SK-MEL-5 (cell line): ENCODE measurements at regions not wholly inside any gene's neighbourhood (a gene's known extent, or its start where the extent isn't known, plus 50 kb on each side); places are given as distances from the start of the nearest gene placed in this dataset.
A peak's percentile ranks its signal among the peaks of the same experiment; 100 is the strongest.
"Not testable (repeated sequence)": the region's sequence is repeated elsewhere in the genome, so short reads cannot be mapped to it uniquely, and the experiment has no call there.

Experiments used
- DNase-seq: peaks from one replicate; pipeline ENCODE4 v3.0.0-alpha.2; 2016; ENCODE audit warnings: low read depth, low spot score
- in situ Hi-C: cut with HindIII; loops from 2 replicates; pipeline ENCODE4 v1.10.0; 2016; ENCODE audit warnings: low sequenced_read_pairs, high pct_unique_total_duplicates, low pct_unique_long_range_greater_than_20kb

DNA sequence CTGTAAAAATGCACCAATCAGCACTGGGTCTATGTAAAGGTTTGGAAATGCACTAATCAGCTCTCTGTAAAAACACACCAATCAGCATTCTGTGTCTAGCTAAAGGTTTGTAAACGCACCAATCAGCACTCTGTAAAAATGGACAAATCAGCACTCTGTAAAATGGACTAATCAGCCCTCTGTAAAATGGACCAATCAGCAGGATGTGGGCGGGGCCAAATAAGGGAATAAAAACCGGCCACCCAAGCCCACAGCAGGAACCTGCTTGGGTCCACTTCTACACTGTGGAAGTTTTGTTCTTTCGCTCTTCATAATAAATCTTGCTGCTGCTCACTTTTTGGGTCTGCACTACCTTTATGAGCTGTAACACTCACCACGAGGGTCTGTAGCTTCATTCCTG, 101.0 kb downstream of the SMC2 start:
- DNase-seq, in situ Hi-C loops: not testable (repeated sequence)

GRCh38 chr9:104200456-104200994, 106.4 kb downstream of the SMC2 start:
- no peak for DNase-seq
- in situ Hi-C loops, result no loop called here

DNA sequence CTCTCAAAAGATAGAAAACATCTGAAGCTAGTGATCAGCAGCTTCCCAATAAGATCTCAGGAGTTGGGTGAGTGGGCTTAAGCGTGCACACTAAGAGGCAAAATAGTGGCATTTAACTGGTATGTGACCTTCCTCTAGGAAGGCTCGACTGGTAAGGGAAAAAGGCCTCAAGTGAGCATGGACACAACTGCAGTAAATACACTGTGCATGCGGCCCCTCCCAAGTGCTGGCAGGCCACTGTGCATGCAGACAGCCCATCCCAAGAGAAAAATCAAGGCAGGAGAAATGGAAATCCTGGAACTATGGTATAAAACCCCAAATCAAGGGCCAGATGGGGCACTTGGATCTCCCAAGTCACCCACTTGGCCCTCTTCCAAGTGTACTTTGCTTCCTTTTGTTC, 112.7 kb downstream of the SMC2 start:
- DNase-seq, result no peak
- in situ Hi-C loops, result no loop called here

GRCh38 chr9:104209387-104209786, 115.3 kb downstream of the SMC2 start:
- in situ Hi-C loops, result no loop called here
- no peak for DNase-seq

- in situ Hi-C loops, result no loop called here
- no peak for DNase-seq
Observed at GRCh38 chr9:104227108-104227507, 133.0 kb downstream of the SMC2 start.

GRCh38 chr9:104232781-104233341, 138.8 kb downstream of the SMC2 start:
- peak; percentile 64 for DNase-seq

GRCh38 chr9:104233366-104233765, 139.3 kb downstream of the SMC2 start:
- no peak for DNase-seq
- in situ Hi-C loops, result no loop called here

More at GRCh38 chr9:104232781-104233341, 138.8 kb downstream of the SMC2 start:
- in situ Hi-C loops, result no loop called here

GRCh38 chr9:104234632-104235337, 140.7 kb downstream of the SMC2 start:
- DNase-seq, in situ Hi-C loops: not testable (repeated sequence)

DNA sequence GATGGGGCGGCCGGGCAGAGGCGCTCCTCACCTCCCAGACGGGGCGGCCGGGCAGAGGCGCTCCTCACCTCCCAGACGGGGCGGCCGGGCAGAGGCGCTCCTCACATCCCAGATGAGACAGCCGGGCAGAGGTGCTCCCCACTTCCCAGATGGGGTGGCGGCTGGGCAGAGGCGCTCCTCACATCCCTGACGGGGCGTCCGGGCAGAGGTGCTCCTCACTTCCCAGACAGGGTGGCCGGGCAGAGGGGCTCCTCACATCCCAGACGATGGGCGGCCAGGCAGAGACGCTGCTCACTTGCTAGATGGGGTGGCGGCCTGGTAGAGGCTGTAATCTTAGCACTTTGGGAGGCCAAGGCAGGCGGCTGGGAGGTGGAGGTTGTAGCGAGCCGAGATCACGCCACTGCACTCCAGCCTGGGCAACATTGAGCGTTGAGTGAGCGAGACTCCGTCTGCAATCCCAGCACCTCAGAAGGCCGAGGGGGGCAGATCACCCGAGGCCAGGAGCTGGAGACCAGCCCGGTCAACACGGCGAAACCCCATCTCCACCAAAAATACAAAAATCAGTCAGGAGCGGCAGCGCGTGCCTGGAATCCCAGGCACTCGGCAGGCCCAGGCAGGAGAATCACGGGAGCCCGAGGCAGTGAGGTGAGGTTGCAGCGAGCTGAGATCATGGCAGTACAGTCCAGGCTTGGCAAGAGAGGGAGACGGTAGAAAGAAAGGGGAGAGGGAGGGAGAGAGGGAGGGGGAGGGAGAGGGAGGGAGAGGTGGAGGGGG, 141.4 kb downstream of the SMC2 start:
- in situ Hi-C loops, DNase-seq: not testable (repeated sequence)

- DNase-seq, result no peak
- in situ Hi-C loops, result no loop called here
Observed at GRCh38 chr9:104238668-104239067, 144.6 kb downstream of the SMC2 start.

DNA sequence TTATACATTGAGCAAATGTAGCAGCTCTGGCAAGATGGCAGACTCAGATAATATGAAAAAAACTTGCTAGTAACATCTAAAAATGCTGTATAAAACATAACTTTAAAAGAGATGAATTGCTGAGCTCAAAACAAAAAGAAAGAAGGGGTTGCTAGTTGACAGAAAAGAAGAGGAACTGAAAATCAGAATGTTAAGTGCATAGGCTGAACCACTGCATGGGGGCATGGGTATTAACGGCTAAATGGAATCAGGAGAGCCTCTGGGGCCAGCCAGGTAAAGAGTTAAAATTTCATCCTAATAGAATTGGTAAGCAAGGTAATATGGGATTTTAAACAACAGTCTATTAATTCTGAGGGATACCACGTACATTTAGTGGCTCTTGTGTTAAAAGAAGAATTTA, 146.8 kb downstream of the SMC2 start:
- no peak for DNase-seq
- in situ Hi-C loops, result no loop called here

- in situ Hi-C loops, result no loop called here
- no peak for DNase-seq
Observed at GRCh38 chr9:104245925-104246324, 151.8 kb downstream of the SMC2 start.

- in situ Hi-C loops, result no loop called here
- DNase-seq, result no peak
Observed at GRCh38 chr9:104247899-104248460, 153.9 kb downstream of the SMC2 start.

DNA sequence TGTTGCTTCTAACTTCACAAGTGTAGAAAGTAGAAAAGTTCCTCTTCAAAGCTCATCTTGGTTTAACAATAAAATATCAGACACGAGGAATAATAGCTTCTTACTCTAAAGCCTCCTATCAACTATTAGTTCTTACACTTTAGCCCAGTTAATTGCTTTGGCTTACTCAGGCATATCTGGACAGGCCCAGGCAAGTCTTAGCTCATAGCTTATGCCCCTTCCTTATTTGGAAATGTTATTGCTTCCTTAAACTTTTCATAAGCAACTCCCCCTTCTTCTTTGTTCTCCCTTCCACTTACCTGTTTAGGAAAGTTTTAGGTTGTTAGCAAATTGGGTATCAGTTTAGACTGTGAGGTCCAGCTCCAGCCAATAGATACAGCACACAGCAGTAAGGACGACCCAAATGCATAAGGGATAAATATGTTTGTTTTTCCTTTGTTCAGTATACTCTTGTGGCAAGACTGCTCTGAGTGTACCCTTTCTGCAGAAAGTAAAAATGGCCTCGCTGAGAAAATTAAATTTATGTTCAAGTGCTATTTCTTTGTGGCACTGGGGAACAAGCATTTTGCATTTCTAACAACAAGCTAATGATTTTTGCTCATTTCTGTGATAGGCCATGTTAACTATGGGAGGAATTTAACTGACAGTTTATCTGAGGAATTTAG, 162.1 kb downstream of the SMC2 start:
- in situ Hi-C loops, result no loop called here
- DNase-seq, result no peak

DNA sequence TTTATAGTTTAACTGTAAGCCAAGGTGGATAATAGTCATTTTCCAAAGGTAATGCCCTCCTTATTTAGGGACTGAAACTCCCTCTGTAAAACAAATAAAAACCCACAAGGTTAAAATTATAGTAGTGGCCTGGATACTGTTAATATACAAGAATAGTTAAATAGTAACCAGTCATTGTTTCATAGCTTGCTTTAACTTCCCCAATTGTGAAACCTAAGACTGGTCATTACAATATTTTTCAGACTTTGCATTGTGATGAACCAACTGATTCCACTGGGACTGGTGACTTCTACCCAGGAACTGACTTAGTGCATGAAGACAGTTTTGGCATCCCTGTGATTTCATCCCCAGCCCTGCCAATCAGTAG, 162.6 kb downstream of the SMC2 start:
- in situ Hi-C loops, result no loop called here
- DNase-seq, result no peak

DNA sequence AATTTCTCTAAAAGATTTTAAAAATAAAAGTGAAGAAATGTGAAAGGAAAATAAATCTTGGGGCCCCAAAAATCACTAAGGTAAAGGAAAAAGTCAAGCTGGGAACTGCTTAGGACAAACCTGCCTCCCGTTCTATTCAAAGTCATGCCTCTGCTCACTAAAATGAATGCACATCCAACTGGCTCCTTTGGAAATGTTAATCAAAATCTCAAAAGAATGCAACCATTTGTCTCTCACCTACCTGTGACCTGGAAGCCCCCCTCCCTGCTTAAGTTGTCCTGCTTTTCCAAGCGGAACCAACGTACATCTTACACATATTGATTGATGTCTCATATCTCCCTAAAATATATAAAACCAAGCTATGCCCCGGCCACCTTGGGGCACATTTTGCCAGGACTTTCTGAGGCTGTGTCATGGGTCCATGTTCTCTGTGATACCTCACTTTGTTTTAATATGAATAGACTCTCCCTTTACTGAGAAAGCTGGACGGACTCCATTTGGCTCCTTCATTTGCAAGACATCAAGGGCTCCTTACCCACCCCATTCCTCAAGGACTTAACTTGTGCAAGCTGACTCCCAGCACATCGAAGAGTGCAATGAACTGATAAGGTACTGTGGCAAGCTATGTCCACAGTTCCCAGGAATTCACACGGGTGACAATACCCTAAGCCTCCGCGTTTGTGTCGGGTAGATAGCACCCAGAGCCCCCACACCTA, 164.3 kb downstream of the SMC2 start:
- no peak for DNase-seq
- in situ Hi-C loops, result no loop called here

GRCh38 chr9:104260004-104260403, 165.9 kb downstream of the SMC2 start:
- no peak for DNase-seq
- in situ Hi-C loops, result no loop called here
